ENCODE measurements at regions not wholly inside any gene's neighbourhood (a gene's known extent, or its start where the extent isn't known, plus 50 kb on each side); places are given as distances from the start of the nearest gene placed in this dataset.

GRCh38 chrX:39788521-39788920 is 309.2 kb downstream of the BCOR start:
- Histone ChIP-seq H2AFZ (ENCODE audit: control insufficient read depth, low read length) (no peak overlapping the region), H3K9me3 (ENCODE audit: control insufficient read depth, low read depth, low read length) (no peaks in the 10 kb centered on the region), H3K4me2 (ENCODE audit: control insufficient read depth, extremely low read depth, insufficient read depth, low read depth, low read length) (no peak overlapping the region), H3K9ac (ENCODE audit: control insufficient read depth, extremely low read depth, insufficient read depth, low read length) (no peak overlapping the region), H3K4me1 (ENCODE audit: control insufficient read depth, extremely low read depth, insufficient read depth, low read length) (no peaks in the 10 kb centered on the region), H4K20me1 (ENCODE audit: control insufficient read depth, extremely low read depth, insufficient read depth, low read length) (no peaks in the 10 kb centered on the region), H3K27me3 (ENCODE audit: control insufficient read depth, extremely low read depth, insufficient read depth, low read length) (no peaks in the 10 kb centered on the region), H3K27ac (ENCODE audit: control insufficient read depth, insufficient read depth, low read length) (no peak overlapping the region), H3K36me3 (ENCODE audit: control insufficient read depth in 2 of 2, extremely low read depth in 1 of 2, insufficient read depth in 2 of 2, low read length in 2 of 2) (no peaks in the 10 kb centered on the region), H3K79me2 (ENCODE audit: control insufficient read depth, insufficient read depth, low read length) (no peaks in the 10 kb centered on the region), H3K9me1 (ENCODE audit: control insufficient read depth, extremely low read depth, insufficient read depth, low read length) (no peaks in the 10 kb centered on the region), H3K4me3 (ENCODE audit: control insufficient read depth in 2 of 3, extremely low read depth in 1 of 3, insufficient read depth in 2 of 3, low read depth in 1 of 3, low read length in 3 of 3) (no peak overlapping the region)
- FAIRE-seq (no peak), DNase-seq (ENCODE audit: low read depth, low spot score) (no peak)
- TF ChIP-seq, protein P1, sequence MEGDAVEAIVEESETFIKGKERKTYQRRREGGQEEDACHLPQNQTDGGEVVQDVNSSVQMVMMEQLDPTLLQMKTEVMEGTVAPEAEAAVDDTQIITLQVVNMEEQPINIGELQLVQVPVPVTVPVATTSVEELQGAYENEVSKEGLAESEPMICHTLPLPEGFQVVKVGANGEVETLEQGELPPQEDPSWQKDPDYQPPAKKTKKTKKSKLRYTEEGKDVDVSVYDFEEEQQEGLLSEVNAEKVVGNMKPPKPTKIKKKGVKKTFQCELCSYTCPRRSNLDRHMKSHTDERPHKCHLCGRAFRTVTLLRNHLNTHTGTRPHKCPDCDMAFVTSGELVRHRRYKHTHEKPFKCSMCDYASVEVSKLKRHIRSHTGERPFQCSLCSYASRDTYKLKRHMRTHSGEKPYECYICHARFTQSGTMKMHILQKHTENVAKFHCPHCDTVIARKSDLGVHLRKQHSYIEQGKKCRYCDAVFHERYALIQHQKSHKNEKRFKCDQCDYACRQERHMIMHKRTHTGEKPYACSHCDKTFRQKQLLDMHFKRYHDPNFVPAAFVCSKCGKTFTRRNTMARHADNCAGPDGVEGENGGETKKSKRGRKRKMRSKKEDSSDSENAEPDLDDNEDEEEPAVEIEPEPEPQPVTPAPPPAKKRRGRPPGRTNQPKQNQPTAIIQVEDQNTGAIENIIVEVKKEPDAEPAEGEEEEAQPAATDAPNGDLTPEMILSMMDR (optimal IDR thresholded peaks at IDR 0.05 in 1 of 3, IDR thresholded peaks at IDR 0.05 in 1 of 3, conservative IDR thresholded peaks at IDR 0.05 in 1 of 3; ENCODE audit: extremely low read depth in 1 of 3, insufficient read depth in 2 of 3, low read length in 3 of 3), result no peak
- TF ChIP-seq EZH2 (IDR thresholded peaks at IDR 0.05; ENCODE audit: low read length), result no peak
- dilution Hi-C loops (cut with MboI; ENCODE audit: extremely low pct_ligation_motif_present, low sequenced_read_pairs), result no loop called here

- Histone ChIP-seq H3K4me1 (ENCODE audit: control insufficient read depth, extremely low read depth, insufficient read depth, low read length) (no peaks in the 10 kb centered on the region), H3K27me3 (ENCODE audit: control insufficient read depth, extremely low read depth, insufficient read depth, low read length) (no peaks in the 10 kb centered on the region), H3K27ac (ENCODE audit: control insufficient read depth, insufficient read depth, low read length) (no peak overlapping the region), H4K20me1 (ENCODE audit: control insufficient read depth, extremely low read depth, insufficient read depth, low read length) (no peaks in the 10 kb centered on the region), H3K9me1 (ENCODE audit: control insufficient read depth, extremely low read depth, insufficient read depth, low read length) (no peaks in the 10 kb centered on the region), H3K36me3 (ENCODE audit: control insufficient read depth in 2 of 2, extremely low read depth in 1 of 2, insufficient read depth in 2 of 2, low read length in 2 of 2) (no peaks in the 10 kb centered on the region), H3K4me3 (ENCODE audit: control insufficient read depth in 2 of 3, extremely low read depth in 1 of 3, insufficient read depth in 2 of 3, low read depth in 1 of 3, low read length in 3 of 3) (no peak overlapping the region), H2AFZ (ENCODE audit: control insufficient read depth, low read length) (no peak overlapping the region), H3K9ac (ENCODE audit: control insufficient read depth, extremely low read depth, insufficient read depth, low read length) (no peak overlapping the region), H3K4me2 (ENCODE audit: control insufficient read depth, extremely low read depth, insufficient read depth, low read depth, low read length) (no peak overlapping the region), H3K9me3 (ENCODE audit: control insufficient read depth, low read depth, low read length) (no peaks in the 10 kb centered on the region), H3K79me2 (ENCODE audit: control insufficient read depth, insufficient read depth, low read length) (no peaks in the 10 kb centered on the region)
- DNase-seq (ENCODE audit: low read depth, low spot score) (no peak), FAIRE-seq (no peak)
- dilution Hi-C loops (cut with MboI; ENCODE audit: extremely low pct_ligation_motif_present, low sequenced_read_pairs), result no loop called here
- TF ChIP-seq, protein P1 (optimal IDR thresholded peaks at IDR 0.05 in 1 of 3, IDR thresholded peaks at IDR 0.05 in 1 of 3, conservative IDR thresholded peaks at IDR 0.05 in 1 of 3; ENCODE audit: extremely low read depth in 1 of 3, insufficient read depth in 2 of 3, low read length in 3 of 3), result no peak
- TF ChIP-seq EZH2 (IDR thresholded peaks at IDR 0.05; ENCODE audit: low read length), result no peak
Observed at GRCh38 chrX:39791691-39792090, 306.1 kb downstream of the BCOR start.

All from keratinocyte (primary cell).